HL-60 (cell line): ENCODE measurements at regions not wholly inside any gene's neighbourhood (a gene's known extent, or its start where the extent isn't known, plus 50 kb on each side); places are given as distances from the start of the nearest gene placed in this dataset.

Experiments
- GABPA ChIP-seq: IDR thresholded peaks from 2 replicates; pipeline ENCODE4 v1.6.1; 2012; ENCODE audit warnings: low read depth
- TF ChIP-seq, protein P1 (sequence below): IDR thresholded peaks from one replicate; pipeline ENCODE4 v1.5.1; 2011; ENCODE audit warnings: low read length, control low read depth, inconsistent platforms; ENCODE audit not compliant: insufficient read depth
- TF ChIP-seq, protein P2 (sequence below): IDR thresholded peaks from 2 replicates; pipeline ENCODE4 v1.6.1; 2012; ENCODE audit warnings: low read depth; ENCODE audit not compliant: insufficient replicate concordance

- TF ChIP-seq, protein P1, sequence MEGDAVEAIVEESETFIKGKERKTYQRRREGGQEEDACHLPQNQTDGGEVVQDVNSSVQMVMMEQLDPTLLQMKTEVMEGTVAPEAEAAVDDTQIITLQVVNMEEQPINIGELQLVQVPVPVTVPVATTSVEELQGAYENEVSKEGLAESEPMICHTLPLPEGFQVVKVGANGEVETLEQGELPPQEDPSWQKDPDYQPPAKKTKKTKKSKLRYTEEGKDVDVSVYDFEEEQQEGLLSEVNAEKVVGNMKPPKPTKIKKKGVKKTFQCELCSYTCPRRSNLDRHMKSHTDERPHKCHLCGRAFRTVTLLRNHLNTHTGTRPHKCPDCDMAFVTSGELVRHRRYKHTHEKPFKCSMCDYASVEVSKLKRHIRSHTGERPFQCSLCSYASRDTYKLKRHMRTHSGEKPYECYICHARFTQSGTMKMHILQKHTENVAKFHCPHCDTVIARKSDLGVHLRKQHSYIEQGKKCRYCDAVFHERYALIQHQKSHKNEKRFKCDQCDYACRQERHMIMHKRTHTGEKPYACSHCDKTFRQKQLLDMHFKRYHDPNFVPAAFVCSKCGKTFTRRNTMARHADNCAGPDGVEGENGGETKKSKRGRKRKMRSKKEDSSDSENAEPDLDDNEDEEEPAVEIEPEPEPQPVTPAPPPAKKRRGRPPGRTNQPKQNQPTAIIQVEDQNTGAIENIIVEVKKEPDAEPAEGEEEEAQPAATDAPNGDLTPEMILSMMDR = no peak
- no peak for TF ChIP-seq GABPA
- TF ChIP-seq, protein P2, sequence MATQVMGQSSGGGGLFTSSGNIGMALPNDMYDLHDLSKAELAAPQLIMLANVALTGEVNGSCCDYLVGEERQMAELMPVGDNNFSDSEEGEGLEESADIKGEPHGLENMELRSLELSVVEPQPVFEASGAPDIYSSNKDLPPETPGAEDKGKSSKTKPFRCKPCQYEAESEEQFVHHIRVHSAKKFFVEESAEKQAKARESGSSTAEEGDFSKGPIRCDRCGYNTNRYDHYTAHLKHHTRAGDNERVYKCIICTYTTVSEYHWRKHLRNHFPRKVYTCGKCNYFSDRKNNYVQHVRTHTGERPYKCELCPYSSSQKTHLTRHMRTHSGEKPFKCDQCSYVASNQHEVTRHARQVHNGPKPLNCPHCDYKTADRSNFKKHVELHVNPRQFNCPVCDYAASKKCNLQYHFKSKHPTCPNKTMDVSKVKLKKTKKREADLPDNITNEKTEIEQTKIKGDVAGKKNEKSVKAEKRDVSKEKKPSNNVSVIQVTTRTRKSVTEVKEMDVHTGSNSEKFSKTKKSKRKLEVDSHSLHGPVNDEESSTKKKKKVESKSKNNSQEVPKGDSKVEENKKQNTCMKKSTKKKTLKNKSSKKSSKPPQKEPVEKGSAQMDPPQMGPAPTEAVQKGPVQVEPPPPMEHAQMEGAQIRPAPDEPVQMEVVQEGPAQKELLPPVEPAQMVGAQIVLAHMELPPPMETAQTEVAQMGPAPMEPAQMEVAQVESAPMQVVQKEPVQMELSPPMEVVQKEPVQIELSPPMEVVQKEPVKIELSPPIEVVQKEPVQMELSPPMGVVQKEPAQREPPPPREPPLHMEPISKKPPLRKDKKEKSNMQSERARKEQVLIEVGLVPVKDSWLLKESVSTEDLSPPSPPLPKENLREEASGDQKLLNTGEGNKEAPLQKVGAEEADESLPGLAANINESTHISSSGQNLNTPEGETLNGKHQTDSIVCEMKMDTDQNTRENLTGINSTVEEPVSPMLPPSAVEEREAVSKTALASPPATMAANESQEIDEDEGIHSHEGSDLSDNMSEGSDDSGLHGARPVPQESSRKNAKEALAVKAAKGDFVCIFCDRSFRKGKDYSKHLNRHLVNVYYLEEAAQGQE = no peak
Measured at GRCh38 chr2:22902662-22903165, 482.3 kb upstream of the KLHL29 start.
